ENCODE measurements at regions not wholly inside any gene's neighbourhood (a gene's known extent, or its start where the extent isn't known, plus 50 kb on each side); places are given as distances from the start of the nearest gene placed in this dataset.

DNA sequence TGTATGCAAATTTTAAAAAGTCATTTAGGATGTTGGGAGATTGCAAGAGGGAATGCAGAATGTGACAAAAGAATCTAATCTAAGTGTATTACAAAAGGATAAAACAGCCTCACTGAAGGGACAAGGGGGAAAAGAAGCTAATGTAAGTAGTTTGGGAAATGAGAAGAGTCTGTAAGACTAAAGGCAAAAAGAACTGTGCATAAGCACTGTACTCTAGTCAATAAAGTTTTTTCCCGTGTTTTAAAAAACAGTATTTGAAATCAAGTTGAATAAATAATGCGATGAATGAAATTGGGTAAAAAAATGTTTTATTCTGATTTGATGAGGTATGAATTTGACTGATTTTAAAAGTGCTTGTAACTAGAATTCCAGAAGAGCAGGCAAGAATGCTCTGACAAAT lies 149.8 kb downstream of the VEGFA start:
- TF ChIP-seq EZH2 (IDR thresholded peaks at IDR 0.05; ENCODE audit: borderline replicate concordance) = no peak
- TF ChIP-seq, protein P1, sequence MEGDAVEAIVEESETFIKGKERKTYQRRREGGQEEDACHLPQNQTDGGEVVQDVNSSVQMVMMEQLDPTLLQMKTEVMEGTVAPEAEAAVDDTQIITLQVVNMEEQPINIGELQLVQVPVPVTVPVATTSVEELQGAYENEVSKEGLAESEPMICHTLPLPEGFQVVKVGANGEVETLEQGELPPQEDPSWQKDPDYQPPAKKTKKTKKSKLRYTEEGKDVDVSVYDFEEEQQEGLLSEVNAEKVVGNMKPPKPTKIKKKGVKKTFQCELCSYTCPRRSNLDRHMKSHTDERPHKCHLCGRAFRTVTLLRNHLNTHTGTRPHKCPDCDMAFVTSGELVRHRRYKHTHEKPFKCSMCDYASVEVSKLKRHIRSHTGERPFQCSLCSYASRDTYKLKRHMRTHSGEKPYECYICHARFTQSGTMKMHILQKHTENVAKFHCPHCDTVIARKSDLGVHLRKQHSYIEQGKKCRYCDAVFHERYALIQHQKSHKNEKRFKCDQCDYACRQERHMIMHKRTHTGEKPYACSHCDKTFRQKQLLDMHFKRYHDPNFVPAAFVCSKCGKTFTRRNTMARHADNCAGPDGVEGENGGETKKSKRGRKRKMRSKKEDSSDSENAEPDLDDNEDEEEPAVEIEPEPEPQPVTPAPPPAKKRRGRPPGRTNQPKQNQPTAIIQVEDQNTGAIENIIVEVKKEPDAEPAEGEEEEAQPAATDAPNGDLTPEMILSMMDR (IDR thresholded peaks at IDR 0.05; ENCODE audit: poor library complexity) = no peak

Measured in hepatocyte (in vitro differentiated cells).